ENCODE measurements at regions not wholly inside any gene's neighbourhood (a gene's known extent, or its start where the extent isn't known, plus 50 kb on each side); places are given as distances from the start of the nearest gene placed in this dataset.
A peak's percentile ranks its signal among the peaks of the same experiment; 100 is the strongest.

DNA sequence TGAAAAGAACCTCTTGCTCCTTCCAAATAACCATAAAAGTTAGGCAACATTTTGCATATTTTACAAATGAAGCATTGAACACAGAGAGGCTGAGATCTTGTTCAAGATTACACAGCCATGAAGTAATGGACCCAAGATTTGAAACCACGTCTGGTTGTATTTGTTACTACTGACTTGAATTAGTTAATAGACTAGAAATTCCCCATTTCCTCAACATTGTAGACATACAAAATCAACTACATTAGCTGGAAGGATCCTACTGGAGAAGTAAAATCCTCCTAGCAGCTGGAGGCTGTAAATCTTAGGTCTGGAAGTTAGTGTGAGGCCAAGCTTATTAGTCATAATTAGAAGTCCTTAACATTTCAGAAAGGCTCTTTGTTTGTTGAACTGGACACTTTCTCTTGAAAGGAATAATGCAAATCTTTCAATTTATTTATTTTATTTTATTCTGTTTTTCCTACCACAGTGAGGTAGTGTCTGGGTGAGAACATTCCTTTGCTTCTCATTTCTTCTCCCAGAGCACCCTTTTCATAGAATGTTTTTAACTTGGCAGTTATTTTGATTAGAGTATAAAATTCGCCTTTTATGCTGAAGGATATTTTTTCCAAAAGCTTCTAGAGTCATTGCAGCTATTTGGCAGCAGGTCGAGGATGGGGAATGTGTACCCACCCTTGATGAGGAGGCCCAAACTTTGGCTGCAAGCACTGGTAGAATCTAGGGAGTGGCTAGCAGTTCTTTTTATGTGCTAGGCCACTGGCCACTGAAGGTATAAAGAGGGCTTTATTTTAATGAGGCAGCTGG is 62.0 kb upstream of the CLNK start:
- Mint-ChIP-seq H3K27ac (no peak overlapping the region), H3K27me3 (ENCODE audit: low read depth, poor library complexity) (no peaks in the 10 kb centered on the region), H3K9me3 (no peaks in the 10 kb centered on the region), H3K4me3 (no peak overlapping the region), H3K4me1 (no peaks in the 10 kb centered on the region), H3K36me3 (ENCODE audit: low read depth) (no peaks in the 10 kb centered on the region)
- TF ChIP-seq, protein P1, sequence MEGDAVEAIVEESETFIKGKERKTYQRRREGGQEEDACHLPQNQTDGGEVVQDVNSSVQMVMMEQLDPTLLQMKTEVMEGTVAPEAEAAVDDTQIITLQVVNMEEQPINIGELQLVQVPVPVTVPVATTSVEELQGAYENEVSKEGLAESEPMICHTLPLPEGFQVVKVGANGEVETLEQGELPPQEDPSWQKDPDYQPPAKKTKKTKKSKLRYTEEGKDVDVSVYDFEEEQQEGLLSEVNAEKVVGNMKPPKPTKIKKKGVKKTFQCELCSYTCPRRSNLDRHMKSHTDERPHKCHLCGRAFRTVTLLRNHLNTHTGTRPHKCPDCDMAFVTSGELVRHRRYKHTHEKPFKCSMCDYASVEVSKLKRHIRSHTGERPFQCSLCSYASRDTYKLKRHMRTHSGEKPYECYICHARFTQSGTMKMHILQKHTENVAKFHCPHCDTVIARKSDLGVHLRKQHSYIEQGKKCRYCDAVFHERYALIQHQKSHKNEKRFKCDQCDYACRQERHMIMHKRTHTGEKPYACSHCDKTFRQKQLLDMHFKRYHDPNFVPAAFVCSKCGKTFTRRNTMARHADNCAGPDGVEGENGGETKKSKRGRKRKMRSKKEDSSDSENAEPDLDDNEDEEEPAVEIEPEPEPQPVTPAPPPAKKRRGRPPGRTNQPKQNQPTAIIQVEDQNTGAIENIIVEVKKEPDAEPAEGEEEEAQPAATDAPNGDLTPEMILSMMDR (IDR thresholded peaks at IDR 0.05): no peak
- no peak for DNase-seq

DNA sequence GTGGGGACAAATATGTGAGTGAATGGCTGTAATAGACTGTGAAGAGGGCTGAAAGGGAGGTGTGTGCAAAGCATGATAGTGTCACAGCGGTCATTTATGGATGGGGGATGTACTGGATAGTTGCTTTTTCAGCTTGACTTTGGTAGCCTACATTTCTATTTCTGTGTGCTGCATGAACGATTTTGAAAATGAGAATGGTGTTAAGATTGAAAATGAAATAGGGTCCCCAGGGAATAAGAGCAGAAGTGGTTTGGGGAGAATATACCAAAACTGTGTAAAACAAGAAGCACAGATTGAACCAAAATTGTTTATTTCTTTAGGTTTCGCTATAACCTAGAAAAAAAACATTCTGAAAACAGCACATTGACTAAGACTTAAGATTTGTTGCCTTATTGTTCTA is 58.8 kb upstream of the CLNK start:
- Mint-ChIP-seq H3K36me3 (ENCODE audit: low read depth) (no peaks in the 10 kb centered on the region), H3K27ac (no peak overlapping the region), H3K4me3 (no peak overlapping the region), H3K4me1 (no peaks in the 10 kb centered on the region), H3K27me3 (ENCODE audit: low read depth, poor library complexity) (no peaks in the 10 kb centered on the region), H3K9me3 (no peaks in the 10 kb centered on the region)
- DNase-seq: no peak
- TF ChIP-seq, protein P1 (IDR thresholded peaks at IDR 0.05): no peak

DNA sequence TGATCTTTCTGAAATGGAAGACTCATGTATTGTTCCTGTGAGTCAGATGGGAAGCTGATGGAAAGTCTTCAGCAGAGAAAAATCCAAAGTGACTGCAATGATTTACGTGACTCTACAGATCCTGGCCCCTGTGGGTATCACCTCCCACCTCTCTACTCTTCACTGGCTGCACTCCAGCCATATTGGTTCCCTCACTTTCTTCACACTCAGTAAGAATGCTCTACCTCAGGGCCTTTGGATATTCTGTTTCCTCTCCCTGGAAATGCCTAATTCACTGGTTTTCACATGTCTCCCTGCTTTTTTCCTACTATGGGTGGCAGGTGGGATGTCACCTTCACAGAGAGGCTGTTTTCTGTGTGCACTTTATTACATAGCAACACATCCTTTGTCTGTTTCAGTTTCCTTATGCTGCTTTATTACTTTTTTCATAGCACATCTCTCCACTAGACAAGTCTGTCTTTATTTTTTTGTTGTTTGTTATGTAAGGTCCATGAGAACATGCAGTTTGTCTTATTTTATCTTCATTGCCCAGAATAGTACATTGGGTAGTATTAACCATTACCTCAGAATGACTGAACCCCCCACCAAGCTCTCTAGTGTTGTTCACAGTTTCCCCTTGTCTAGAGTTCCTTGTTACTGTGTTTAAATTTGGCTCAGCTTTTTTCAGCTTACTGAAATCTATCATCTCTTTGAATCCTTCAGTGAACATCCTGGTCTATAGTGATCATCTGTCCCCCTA is 57.6 kb upstream of the CLNK start:
- TF ChIP-seq, protein P1 (IDR thresholded peaks at IDR 0.05): no peak
- no peak overlapping the region for H3K4me3 Mint-ChIP-seq
- DNase-seq: no peak
- no peaks in the 10 kb centered on the region for H3K9me3 Mint-ChIP-seq
- H3K4me1 Mint-ChIP-seq: no peaks in the 10 kb centered on the region
- peak overlapping the region; percentile 18 for H3K27ac Mint-ChIP-seq
- H3K36me3 Mint-ChIP-seq (ENCODE audit: low read depth): no peaks in the 10 kb centered on the region
- H3K27me3 Mint-ChIP-seq (ENCODE audit: low read depth, poor library complexity): no peaks in the 10 kb centered on the region

DNA sequence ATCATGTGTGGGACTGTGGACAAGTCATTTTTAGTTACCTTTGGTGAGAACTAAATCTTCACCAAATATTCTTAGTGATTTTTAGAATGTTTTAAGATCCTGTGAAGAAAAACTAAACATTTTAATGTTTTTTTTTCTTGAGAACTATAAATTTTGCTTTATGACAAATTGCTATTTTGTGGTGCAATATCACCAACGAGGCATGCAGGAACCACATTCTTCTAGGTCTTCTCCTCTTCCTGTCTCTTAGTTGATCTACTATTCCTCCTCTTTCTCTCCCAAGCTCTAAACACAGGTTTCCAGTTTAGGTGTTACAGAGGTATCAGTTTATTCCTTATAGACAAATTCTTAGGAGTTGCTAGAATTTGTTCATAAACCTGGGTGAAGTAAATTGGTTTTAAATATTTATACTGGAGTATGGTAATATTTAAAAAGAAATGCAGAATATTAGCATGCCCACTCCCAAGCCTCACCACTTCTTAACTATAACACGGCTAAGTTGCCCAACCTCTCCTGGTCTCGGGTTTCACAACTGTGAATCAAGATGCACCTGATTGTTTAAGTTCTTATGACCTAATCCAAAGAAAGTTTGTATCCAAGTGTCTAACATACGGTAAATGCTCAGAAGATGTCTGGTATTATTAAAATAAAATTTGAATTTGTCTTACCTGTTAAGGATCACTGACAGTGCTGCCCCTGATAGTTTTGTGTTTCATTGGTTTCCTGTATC is 56.5 kb upstream of the CLNK start:
- Mint-ChIP-seq H3K4me1 (no peaks in the 10 kb centered on the region), H3K27me3 (ENCODE audit: low read depth, poor library complexity) (no peaks in the 10 kb centered on the region), H3K4me3 (no peak overlapping the region), H3K36me3 (ENCODE audit: low read depth) (no peaks in the 10 kb centered on the region), H3K9me3 (no peaks in the 10 kb centered on the region), H3K27ac (no peak overlapping the region)
- DNase-seq: no peak
- TF ChIP-seq, protein P1 (IDR thresholded peaks at IDR 0.05): no peak

DNA sequence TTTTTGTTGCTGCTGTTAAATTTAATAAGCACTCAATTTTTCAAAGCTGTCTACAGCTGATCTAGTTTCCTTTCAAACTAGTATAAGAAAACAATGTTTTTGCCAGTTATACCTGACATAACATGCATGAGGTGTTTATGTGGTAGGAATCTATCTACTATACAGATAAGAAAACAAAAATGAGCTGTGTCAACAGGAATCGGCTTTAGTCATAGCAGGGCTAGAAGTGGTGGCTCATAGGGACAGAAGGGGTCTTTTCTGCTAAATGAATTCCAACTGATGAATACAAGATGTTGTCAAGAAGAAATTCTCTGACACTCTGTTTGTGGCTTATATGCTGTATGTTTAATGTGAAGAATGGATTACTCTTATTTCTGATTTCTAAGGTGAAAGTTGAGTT is 55.7 kb upstream of the CLNK start:
- Mint-ChIP-seq H3K9me3 (no peaks in the 10 kb centered on the region), H3K4me3 (no peak overlapping the region), H3K27ac (no peak overlapping the region), H3K4me1 (no peaks in the 10 kb centered on the region), H3K27me3 (ENCODE audit: low read depth, poor library complexity) (no peaks in the 10 kb centered on the region), H3K36me3 (ENCODE audit: low read depth) (no peaks in the 10 kb centered on the region)
- DNase-seq: no peak
- TF ChIP-seq, protein P1 (IDR thresholded peaks at IDR 0.05): no peak
